ENCODE measurements at regions not wholly inside any gene's neighbourhood (a gene's known extent, or its start where the extent isn't known, plus 50 kb on each side); places are given as distances from the start of the nearest gene placed in this dataset.

DNA sequence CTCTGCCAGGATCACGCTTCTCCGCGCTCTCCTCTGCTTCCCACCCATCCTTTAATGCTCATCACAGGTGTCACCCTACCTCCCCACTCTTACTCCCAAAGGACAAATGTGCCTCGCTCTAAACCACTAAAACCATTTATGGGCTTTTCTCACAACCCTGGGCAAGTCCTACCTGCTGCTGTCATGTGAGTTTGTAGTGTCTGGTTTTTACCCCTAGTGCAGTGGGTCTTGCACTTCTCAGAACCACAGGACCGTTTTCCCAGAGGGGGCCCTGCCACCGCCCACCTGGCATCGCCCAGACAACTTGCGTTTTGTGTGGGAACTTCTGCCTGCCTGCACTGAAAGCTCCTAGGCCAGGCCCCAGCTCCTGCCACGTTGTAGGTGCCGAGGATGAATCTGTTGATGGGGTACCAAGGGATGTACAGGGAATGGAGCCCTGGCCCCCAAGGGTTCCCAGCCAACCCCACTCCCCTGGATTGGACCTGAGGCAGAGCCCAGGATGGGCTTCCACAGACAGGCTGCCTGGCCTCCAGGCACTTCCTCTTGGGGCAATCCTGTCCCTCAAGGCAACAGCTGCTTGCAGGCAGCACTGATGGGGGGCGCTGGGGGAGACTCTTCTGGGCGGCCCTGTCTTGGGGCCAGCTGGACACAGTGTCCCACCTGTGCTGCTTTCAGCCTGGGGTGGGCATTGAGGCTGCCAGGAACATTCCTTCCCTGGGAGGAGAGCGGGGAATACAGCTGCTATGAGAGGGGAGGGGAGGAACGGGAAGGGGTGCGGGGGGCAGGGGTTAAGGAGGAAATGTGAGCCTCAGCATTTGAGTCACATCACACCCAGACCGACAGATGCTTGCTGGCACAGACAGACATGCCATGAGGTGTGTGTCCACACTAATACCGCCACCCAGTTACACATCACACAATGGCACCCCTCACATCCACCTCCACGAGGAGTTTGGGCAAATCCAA, 176.3 kb downstream of the ZFP36L2 start (continued):
- no peak for TF ChIP-seq EZH2phosphoT487 (IDR thresholded peaks at IDR 0.05; ENCODE audit: borderline replicate concordance)
- no peak for TF ChIP-seq POLR2A (IDR thresholded peaks at IDR 0.05; ENCODE audit: borderline replicate concordance, extremely low read depth, insufficient read depth, insufficient read length)
- TF ChIP-seq POLR2AphosphoS5 (IDR thresholded peaks at IDR 0.05; ENCODE audit: low read depth, low read length) = no peak
- no peak for TF ChIP-seq FOSL1 (IDR thresholded peaks at IDR 0.05; ENCODE audit: low read depth)

DNA sequence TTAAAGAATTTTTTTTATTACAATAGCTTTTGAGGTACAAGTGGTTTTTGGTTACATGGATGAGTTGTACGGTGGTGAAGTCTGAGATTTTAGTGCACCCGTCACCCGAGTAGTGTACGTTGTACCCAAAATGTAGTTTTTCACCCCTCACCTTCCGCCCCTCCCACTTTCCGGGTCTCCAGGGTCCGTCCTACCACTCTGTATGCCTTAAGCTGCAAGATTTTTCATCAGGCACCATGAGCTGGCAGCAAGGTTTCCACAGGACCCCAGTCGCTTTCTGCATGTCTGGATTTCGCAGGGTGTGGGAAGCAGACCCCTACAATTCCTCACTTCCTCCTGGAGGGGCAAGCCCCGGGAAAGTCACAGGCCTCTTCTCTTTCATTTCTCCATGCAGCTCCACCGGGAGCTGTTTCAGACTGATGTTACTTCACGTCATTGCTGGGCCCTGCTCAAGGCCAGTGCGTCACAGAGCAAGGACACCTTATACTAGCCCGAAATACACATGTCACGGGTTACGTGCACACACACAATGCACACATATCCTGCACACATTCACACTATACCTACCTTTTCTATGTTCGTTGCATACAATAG, 179.1 kb downstream of the ZFP36L2 start:
- CTCF ChIA-PET = no interaction called here
- DNase-seq (ENCODE audit: low read depth, low spot score) = no peak
- no peak overlapping the region for H3K9ac ChIP-seq (ENCODE audit: low read length)
- no peak overlapping the region for H3K4me3 ChIP-seq (replicated peaks in 1 of 2; ENCODE audit: low read depth in 1 of 2, low read length in 2 of 2)
- POLR2A ChIA-PET = no interaction called here
- H3K4me1 ChIP-seq (ENCODE audit: control insufficient read depth in 1 of 2, insufficient read depth in 2 of 2, low read length in 2 of 2) = peaks cover 0 to 16% of the 10 kb centered on the region in 2 experiments; a peak in 2 of 4 replicates
- no peak for ATAC-seq
- no peaks in the 10 kb centered on the region for H3K9me2 ChIP-seq (ENCODE audit: insufficient read depth)
- no peaks in the 10 kb centered on the region for H3K9me3 ChIP-seq (ENCODE audit: control insufficient read depth in 1 of 2, insufficient read depth in 1 of 2, low read depth in 1 of 2, low read length in 2 of 2)
- H3K4me2 ChIP-seq (ENCODE audit: low read length) = no peak overlapping the region
- no peaks in the 10 kb centered on the region for H4K20me1 ChIP-seq (ENCODE audit: insufficient read depth)
- no TSS peak for BruUV-seq (replicated peaks)
- H2AFZ ChIP-seq (ENCODE audit: low read depth, low read length, poor library complexity, severe bottlenecking) = no peak overlapping the region
- no peaks in the 10 kb centered on the region for H3K27me3 ChIP-seq (ENCODE audit: insufficient read depth, low read length)
- H3K36me3 ChIP-seq (ENCODE audit: control insufficient read depth in 1 of 2, insufficient read depth in 2 of 2, low read length in 2 of 2) = no peaks in the 10 kb centered on the region
- RAD21 ChIA-PET (ENCODE audit: low non-redundant PET in 1 of 2, low total read pairs in 2 of 2, uncharacterized antibody in 2 of 2, unreplicated experiment in 2 of 2) = no interaction called here
- H3K27ac ChIP-seq (ENCODE audit: low read depth, low read length) = no peak overlapping the region
- intact Hi-C loops (cut with micrococcal nuclease) = no loop called here
- H3K79me2 ChIP-seq (ENCODE audit: insufficient read depth, low read length) = no peaks in the 10 kb centered on the region
- TF ChIP-seq EZH2 (IDR thresholded peaks at IDR 0.05) = no peak
- no peak for TF ChIP-seq ZFX (IDR thresholded peaks at IDR 0.05)
- no peak for TF ChIP-seq POLR2AphosphoS5 (IDR thresholded peaks at IDR 0.05; ENCODE audit: low read depth, low read length)
- TF ChIP-seq SP1 (IDR thresholded peaks at IDR 0.05; ENCODE audit: low read depth) = no peak
- TF ChIP-seq ZBTB33 (IDR thresholded peaks at IDR 0.05; ENCODE audit: extremely low read depth, insufficient replicate concordance, low read length) = no peak
- TF ChIP-seq, protein P1, sequence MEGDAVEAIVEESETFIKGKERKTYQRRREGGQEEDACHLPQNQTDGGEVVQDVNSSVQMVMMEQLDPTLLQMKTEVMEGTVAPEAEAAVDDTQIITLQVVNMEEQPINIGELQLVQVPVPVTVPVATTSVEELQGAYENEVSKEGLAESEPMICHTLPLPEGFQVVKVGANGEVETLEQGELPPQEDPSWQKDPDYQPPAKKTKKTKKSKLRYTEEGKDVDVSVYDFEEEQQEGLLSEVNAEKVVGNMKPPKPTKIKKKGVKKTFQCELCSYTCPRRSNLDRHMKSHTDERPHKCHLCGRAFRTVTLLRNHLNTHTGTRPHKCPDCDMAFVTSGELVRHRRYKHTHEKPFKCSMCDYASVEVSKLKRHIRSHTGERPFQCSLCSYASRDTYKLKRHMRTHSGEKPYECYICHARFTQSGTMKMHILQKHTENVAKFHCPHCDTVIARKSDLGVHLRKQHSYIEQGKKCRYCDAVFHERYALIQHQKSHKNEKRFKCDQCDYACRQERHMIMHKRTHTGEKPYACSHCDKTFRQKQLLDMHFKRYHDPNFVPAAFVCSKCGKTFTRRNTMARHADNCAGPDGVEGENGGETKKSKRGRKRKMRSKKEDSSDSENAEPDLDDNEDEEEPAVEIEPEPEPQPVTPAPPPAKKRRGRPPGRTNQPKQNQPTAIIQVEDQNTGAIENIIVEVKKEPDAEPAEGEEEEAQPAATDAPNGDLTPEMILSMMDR (IDR thresholded peaks at IDR 0.05 in 2 of 3, conservative IDR thresholded peaks at IDR 0.05 in 1 of 3; ENCODE audit: borderline replicate concordance in 1 of 3, insufficient read depth in 1 of 3, low read depth in 2 of 3, low read length in 2 of 3) = no peak
- no peak for TF ChIP-seq REST (IDR thresholded peaks at IDR 0.05; ENCODE audit: low read depth)
- TF ChIP-seq YY1 (IDR thresholded peaks at IDR 0.05; ENCODE audit: extremely low read depth, insufficient replicate concordance, low read depth, low read length) = no peak
- no peak for TF ChIP-seq SRF (IDR thresholded peaks at IDR 0.05; ENCODE audit: low read depth)
- no peak for TF ChIP-seq SIN3A (IDR thresholded peaks at IDR 0.05; ENCODE audit: low read depth)
- TF ChIP-seq POLR2A (IDR thresholded peaks at IDR 0.05; ENCODE audit: borderline replicate concordance, extremely low read depth, insufficient read depth, insufficient read length) = no peak
- TF ChIP-seq EZH2phosphoT487 (IDR thresholded peaks at IDR 0.05; ENCODE audit: borderline replicate concordance) = no peak
- TF ChIP-seq JUND (IDR thresholded peaks at IDR 0.05) = no peak
- TF ChIP-seq ELF1 (IDR thresholded peaks at IDR 0.05; ENCODE audit: borderline replicate concordance, low read depth) = no peak
